HEK293 (cell line): ENCODE measurements at regions not wholly inside any gene's neighbourhood (a gene's known extent, or its start where the extent isn't known, plus 50 kb on each side); places are given as distances from the start of the nearest gene placed in this dataset.

Experiments
- CTCF ChIP-seq: fragments of 450-650 bp; formaldehyde crosslinking; IDR thresholded peaks from 2 replicates; pipeline ENCODE4 v1.5.1; 2016; ENCODE audit warnings: missing biosample characterization, missing genetic modification characterization
- TCF7L2 ChIP-seq: IDR thresholded peaks from 2 replicates; pipeline ENCODE4 v1.6.1; 2011; ENCODE audit warnings: low read depth, mild to moderate bottlenecking, inconsistent platforms, low read length, moderate library complexity, borderline replicate concordance
- ZEB2 ChIP-seq: fragments of 450-650 bp; formaldehyde crosslinking; IDR thresholded peaks from 2 replicates; pipeline ENCODE4 v1.5.1; 2016; ENCODE audit warnings: missing biosample characterization, missing genetic modification characterization
- ZNF18 ChIP-seq: fragments of 450-650 bp; formaldehyde crosslinking; IDR thresholded peaks from 2 replicates; pipeline ENCODE4 v1.5.1; 2016; ENCODE audit warnings: missing biosample characterization, missing genetic modification characterization
- ZNF302 ChIP-seq: fragments of 450-650 bp; formaldehyde crosslinking; IDR thresholded peaks from 2 replicates; pipeline ENCODE4 v1.5.1; 2016; ENCODE audit warnings: missing biosample characterization, missing genetic modification characterization, low read depth
- ZNF362 ChIP-seq: fragments of 450-650 bp; formaldehyde crosslinking; IDR thresholded peaks from 2 replicates; pipeline ENCODE4 v1.5.1; 2016; ENCODE audit warnings: missing biosample characterization, missing genetic modification characterization
- ZNF530 ChIP-seq: fragments of 450-650 bp; formaldehyde crosslinking; IDR thresholded peaks from 2 replicates; pipeline ENCODE4 v1.5.1; 2016; ENCODE audit warnings: low read depth, missing biosample characterization, missing genetic modification characterization

- TF ChIP-seq CTCF (no peak), ZNF302 (tag by site-specific recombination) (no peak), ZNF530 (tag by site-specific recombination) (no peak), ZEB2 (tag by site-specific recombination) (no peak), ZNF18 (tag by site-specific recombination) (no peak), TCF7L2 (no peak), ZNF362 (tag by site-specific recombination) (no peak)
These were observed 661.7 kb downstream of the KCNT2 start for GRCh38 chr1:195946500-195946899.
